ENCODE measurements at regions not wholly inside any gene's neighbourhood (a gene's known extent, or its start where the extent isn't known, plus 50 kb on each side); places are given as distances from the start of the nearest gene placed in this dataset.

- intact Hi-C loops (cut with micrococcal nuclease; ENCODE audit: unreplicated experiment) = no loop called here
- no peaks in the 10 kb centered on the region for H3K79me2 ChIP-seq (ENCODE audit: low read depth)
- no peak overlapping the region for H2AFZ ChIP-seq
- POLR2A ChIA-PET (ENCODE audit: unreplicated experiment) = interaction anchor here (0.6 kb wide), 1 partner anchor 83 kb away, joined by 4 read pairs; no protein-coding TSS in a partner anchor
- H3K4me1 ChIP-seq (replicated peaks; ENCODE audit: insufficient read depth) = no peaks in the 10 kb centered on the region
- no peaks in the 10 kb centered on the region for H3K36me3 ChIP-seq (ENCODE audit: low read depth)
- H3K4me2 ChIP-seq = no peak overlapping the region
- no TSS peak for BruUV-seq (replicated peaks)
- DNase-seq = no peak
- CTCF ChIA-PET = no interaction called here
- TF ChIP-seq EZH2 (IDR thresholded peaks at IDR 0.05; ENCODE audit: low read depth) = no peak
- no peaks in the 10 kb centered on the region for H4K20me1 ChIP-seq (ENCODE audit: insufficient read depth)
- H3K4me3 ChIP-seq = no peak overlapping the region
- no peaks in the 10 kb centered on the region for H3F3A ChIP-seq (ENCODE audit: insufficient read depth, low read depth)
- H3K9me3 ChIP-seq (ENCODE audit: insufficient read depth, low read depth) = no peaks in the 10 kb centered on the region
- H3K27ac ChIP-seq = no peak overlapping the region
- H3K9me2 ChIP-seq (ENCODE audit: insufficient read depth) = no peaks in the 10 kb centered on the region
- no peaks in the 10 kb centered on the region for H3K27me3 ChIP-seq (ENCODE audit: insufficient read depth, low read depth)
Measured at GRCh38 chr6:105628156-105628860, 225.4 kb upstream of the PREP start.

- BruUV-seq (replicated peaks) = no TSS peak
- Histone ChIP-seq H2AFZ (no peak overlapping the region), H3F3A (ENCODE audit: insufficient read depth, low read depth) (no peaks in the 10 kb centered on the region), H3K27ac (no peak overlapping the region), H3K4me2 (no peak overlapping the region), H3K9me2 (ENCODE audit: insufficient read depth) (no peaks in the 10 kb centered on the region), H3K27me3 (ENCODE audit: insufficient read depth, low read depth) (no peaks in the 10 kb centered on the region), H3K4me1 (replicated peaks; ENCODE audit: insufficient read depth) (no peaks in the 10 kb centered on the region), H3K79me2 (ENCODE audit: low read depth) (no peaks in the 10 kb centered on the region), H3K36me3 (ENCODE audit: low read depth) (no peaks in the 10 kb centered on the region), H3K9me3 (ENCODE audit: insufficient read depth, low read depth) (no peaks in the 10 kb centered on the region), H4K20me1 (ENCODE audit: insufficient read depth) (no peaks in the 10 kb centered on the region), H3K4me3 (no peak overlapping the region)
- TF ChIP-seq, protein P1, sequence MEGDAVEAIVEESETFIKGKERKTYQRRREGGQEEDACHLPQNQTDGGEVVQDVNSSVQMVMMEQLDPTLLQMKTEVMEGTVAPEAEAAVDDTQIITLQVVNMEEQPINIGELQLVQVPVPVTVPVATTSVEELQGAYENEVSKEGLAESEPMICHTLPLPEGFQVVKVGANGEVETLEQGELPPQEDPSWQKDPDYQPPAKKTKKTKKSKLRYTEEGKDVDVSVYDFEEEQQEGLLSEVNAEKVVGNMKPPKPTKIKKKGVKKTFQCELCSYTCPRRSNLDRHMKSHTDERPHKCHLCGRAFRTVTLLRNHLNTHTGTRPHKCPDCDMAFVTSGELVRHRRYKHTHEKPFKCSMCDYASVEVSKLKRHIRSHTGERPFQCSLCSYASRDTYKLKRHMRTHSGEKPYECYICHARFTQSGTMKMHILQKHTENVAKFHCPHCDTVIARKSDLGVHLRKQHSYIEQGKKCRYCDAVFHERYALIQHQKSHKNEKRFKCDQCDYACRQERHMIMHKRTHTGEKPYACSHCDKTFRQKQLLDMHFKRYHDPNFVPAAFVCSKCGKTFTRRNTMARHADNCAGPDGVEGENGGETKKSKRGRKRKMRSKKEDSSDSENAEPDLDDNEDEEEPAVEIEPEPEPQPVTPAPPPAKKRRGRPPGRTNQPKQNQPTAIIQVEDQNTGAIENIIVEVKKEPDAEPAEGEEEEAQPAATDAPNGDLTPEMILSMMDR (conservative IDR thresholded peaks at IDR 0.05) = no peak
- no peak for TF ChIP-seq EZH2 (IDR thresholded peaks at IDR 0.05; ENCODE audit: low read depth)
- CTCF ChIA-PET = no interaction called here
- no peak for DNase-seq
- intact Hi-C loops (cut with micrococcal nuclease; ENCODE audit: unreplicated experiment) = no loop called here
- POLR2A ChIA-PET (ENCODE audit: unreplicated experiment) = interaction anchor here (0.6 kb wide), 1 partner anchor 53 kb away, joined by 3 read pairs; no protein-coding TSS in a partner anchor
Measured at GRCh38 chr6:105626295-105627158, 223.6 kb upstream of the PREP start.

GRCh38 chr6:105624021-105624420, 221.1 kb upstream of the PREP start:
- Histone ChIP-seq H2AFZ (no peak overlapping the region), H3K79me2 (ENCODE audit: low read depth) (no peaks in the 10 kb centered on the region), H3K9me2 (ENCODE audit: insufficient read depth) (no peaks in the 10 kb centered on the region), H3K4me3 (no peak overlapping the region), H3K4me2 (no peak overlapping the region), H3K27me3 (ENCODE audit: insufficient read depth, low read depth) (no peaks in the 10 kb centered on the region), H3K4me1 (replicated peaks; ENCODE audit: insufficient read depth) (no peaks in the 10 kb centered on the region), H4K20me1 (ENCODE audit: insufficient read depth) (no peaks in the 10 kb centered on the region), H3F3A (ENCODE audit: insufficient read depth, low read depth) (no peaks in the 10 kb centered on the region), H3K9me3 (ENCODE audit: insufficient read depth, low read depth) (no peaks in the 10 kb centered on the region; the same call in 1 of the 2 replicates), H3K36me3 (ENCODE audit: low read depth) (no peaks in the 10 kb centered on the region), H3K27ac (no peak overlapping the region)
- POLR2A ChIA-PET (ENCODE audit: unreplicated experiment) = no interaction called here
- CTCF ChIA-PET = no interaction called here
- intact Hi-C loops (cut with micrococcal nuclease; ENCODE audit: unreplicated experiment) = no loop called here
- TF ChIP-seq, protein P1 (conservative IDR thresholded peaks at IDR 0.05) = no peak
- no peak for TF ChIP-seq EZH2 (IDR thresholded peaks at IDR 0.05; ENCODE audit: low read depth)
- no peak for DNase-seq
- no TSS peak for BruUV-seq (replicated peaks)

All from PC-9 (cell line).